ENCODE measurements at regions not wholly inside any gene's neighbourhood (a gene's known extent, or its start where the extent isn't known, plus 50 kb on each side); places are given as distances from the start of the nearest gene placed in this dataset.

DNA sequence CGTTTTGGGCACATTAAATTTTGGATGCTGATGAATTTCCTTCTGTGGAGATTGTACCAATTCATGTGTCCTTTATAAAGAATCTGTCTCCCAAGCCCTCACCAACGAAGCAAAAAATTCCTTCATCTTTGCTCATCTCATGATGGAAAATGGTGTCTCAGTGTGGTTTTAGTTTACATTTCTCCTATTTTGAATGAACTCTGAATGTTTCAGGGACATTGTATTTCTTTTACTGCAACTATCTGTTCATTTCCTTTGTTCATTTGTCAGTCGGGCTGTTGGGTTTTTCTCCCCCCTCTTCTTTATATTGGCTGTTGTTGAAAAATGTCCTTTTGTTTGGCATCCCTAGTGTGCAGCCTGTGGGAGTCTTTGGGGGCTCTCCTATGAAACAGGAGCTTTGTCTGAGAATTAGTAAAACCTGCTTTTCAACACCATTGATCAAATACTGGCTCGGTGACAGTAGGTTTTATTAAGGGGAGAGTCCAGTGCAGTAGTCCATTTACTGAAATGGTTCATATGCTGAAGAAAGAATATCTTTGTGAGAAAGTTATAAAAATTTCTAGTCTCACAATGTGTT lies 91.3 kb upstream of the C1QTNF9B start:
- TF ChIP-seq, protein P1, sequence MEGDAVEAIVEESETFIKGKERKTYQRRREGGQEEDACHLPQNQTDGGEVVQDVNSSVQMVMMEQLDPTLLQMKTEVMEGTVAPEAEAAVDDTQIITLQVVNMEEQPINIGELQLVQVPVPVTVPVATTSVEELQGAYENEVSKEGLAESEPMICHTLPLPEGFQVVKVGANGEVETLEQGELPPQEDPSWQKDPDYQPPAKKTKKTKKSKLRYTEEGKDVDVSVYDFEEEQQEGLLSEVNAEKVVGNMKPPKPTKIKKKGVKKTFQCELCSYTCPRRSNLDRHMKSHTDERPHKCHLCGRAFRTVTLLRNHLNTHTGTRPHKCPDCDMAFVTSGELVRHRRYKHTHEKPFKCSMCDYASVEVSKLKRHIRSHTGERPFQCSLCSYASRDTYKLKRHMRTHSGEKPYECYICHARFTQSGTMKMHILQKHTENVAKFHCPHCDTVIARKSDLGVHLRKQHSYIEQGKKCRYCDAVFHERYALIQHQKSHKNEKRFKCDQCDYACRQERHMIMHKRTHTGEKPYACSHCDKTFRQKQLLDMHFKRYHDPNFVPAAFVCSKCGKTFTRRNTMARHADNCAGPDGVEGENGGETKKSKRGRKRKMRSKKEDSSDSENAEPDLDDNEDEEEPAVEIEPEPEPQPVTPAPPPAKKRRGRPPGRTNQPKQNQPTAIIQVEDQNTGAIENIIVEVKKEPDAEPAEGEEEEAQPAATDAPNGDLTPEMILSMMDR (conservative IDR thresholded peaks at IDR 0.05): no peak
- TF ChIP-seq ZFX (IDR thresholded peaks at IDR 0.05): no peak
